MM.1S (cell line): ENCODE measurements at regions not wholly inside any gene's neighbourhood (a gene's known extent, or its start where the extent isn't known, plus 50 kb on each side); places are given as distances from the start of the nearest gene placed in this dataset.

ENCODE experiments used
- DNase-seq: peaks from one replicate; pipeline ENCODE4 v3.0.0-alpha.2; 2015
- H2AFZ ChIP-seq: fragments of 300-600 bp; sonication (generic); 2 replicates; pipeline ENCODE4 v1.6.0; 2016; ENCODE audit warnings: antibody characterized with exemption, low read length
- H3F3A ChIP-seq: fragments of 300-600 bp; sonication (generic); 2 replicates; pipeline ENCODE4 v1.6.1; 2016; ENCODE audit warnings: mild to moderate bottlenecking, antibody characterized with exemption, low read length, moderate library complexity, mixed read lengths; ENCODE audit not compliant: insufficient read depth
- H3K27ac ChIP-seq: fragments of 300-600 bp; sonication (generic); 2 replicates; pipeline ENCODE4 v1.5.1; 2016; ENCODE audit warnings: mild to moderate bottlenecking, low read length
- H3K27me3 ChIP-seq: fragments of 300-600 bp; sonication (generic); replicated peaks from 2 replicates; pipeline ENCODE4 v1.6.0; 2016; ENCODE audit warnings: low read length; ENCODE audit not compliant: insufficient read depth
- H3K36me3 ChIP-seq: fragments of 300-600 bp; sonication (generic); replicated peaks from 2 replicates; pipeline ENCODE4 v1.6.1; 2016; ENCODE audit warnings: mild to moderate bottlenecking, low read length, mixed read lengths; ENCODE audit not compliant: insufficient read depth
- H3K4me1 ChIP-seq: fragments of 300-600 bp; sonication (generic); 2 replicates; pipeline ENCODE4 v1.6.1; 2016; ENCODE audit warnings: low read length, mixed read lengths
- H3K4me2 ChIP-seq: fragments of 300-600 bp; sonication (generic); 2 replicates; pipeline ENCODE4 v1.6.0; 2016; ENCODE audit warnings: low read depth, low read length
- H3K4me3 ChIP-seq: fragments of 300-600 bp; sonication (generic); 2 replicates; pipeline ENCODE4 v1.5.1; 2016; ENCODE audit warnings: low read length, mixed read lengths
- H3K79me2 ChIP-seq: fragments of 300-600 bp; sonication (generic); 2 replicates; pipeline ENCODE4 v1.6.1; 2016; ENCODE audit warnings: mixed run types, low read length, mixed read lengths
- H3K9ac ChIP-seq: fragments of 300-600 bp; sonication (generic); 2 replicates; pipeline ENCODE4 v1.6.1; 2016; ENCODE audit warnings: low read length, mixed read lengths
- H3K9me2 ChIP-seq: fragments of 300-600 bp; sonication (generic); replicated peaks from 2 replicates; pipeline ENCODE4 v1.6.1; 2016; ENCODE audit warnings: mild to moderate bottlenecking, low read length, mixed read lengths; ENCODE audit not compliant: insufficient read depth
- H3K9me3 ChIP-seq: fragments of 300-600 bp; sonication (generic); replicated peaks from 2 replicates; pipeline ENCODE4 v1.6.1; 2016; ENCODE audit warnings: mild to moderate bottlenecking, low read length, mixed read lengths; ENCODE audit not compliant: insufficient read depth
- H4K20me1 ChIP-seq: fragments of 300-600 bp; sonication (generic); 2 replicates; pipeline ENCODE4 v1.6.1; 2016; ENCODE audit warnings: mild to moderate bottlenecking, low read length, moderate library complexity, mixed read lengths; ENCODE audit not compliant: insufficient read depth
- EZH2 ChIP-seq: fragments of 300-600 bp; sonication (generic); optimal IDR thresholded peaks from 2 replicates; pipeline ENCODE3; 2017; ENCODE audit warnings: low read depth, mild to moderate bottlenecking, antibody characterized with exemption, low read length, mixed read lengths
- EZH2phosphoT487 ChIP-seq: fragments of 300-600 bp; sonication (generic); IDR thresholded peaks from 2 replicates; pipeline ENCODE4 v1.6.1; 2018; ENCODE audit warnings: antibody characterized with exemption, low read length
- TF ChIP-seq, protein P1 (sequence below): fragments of 300-600 bp; sonication (generic); IDR thresholded peaks from 2 replicates; pipeline ENCODE4 v1.5.1; 2016; ENCODE audit warnings: antibody characterized with exemption, low read length, mixed read lengths

DNA sequence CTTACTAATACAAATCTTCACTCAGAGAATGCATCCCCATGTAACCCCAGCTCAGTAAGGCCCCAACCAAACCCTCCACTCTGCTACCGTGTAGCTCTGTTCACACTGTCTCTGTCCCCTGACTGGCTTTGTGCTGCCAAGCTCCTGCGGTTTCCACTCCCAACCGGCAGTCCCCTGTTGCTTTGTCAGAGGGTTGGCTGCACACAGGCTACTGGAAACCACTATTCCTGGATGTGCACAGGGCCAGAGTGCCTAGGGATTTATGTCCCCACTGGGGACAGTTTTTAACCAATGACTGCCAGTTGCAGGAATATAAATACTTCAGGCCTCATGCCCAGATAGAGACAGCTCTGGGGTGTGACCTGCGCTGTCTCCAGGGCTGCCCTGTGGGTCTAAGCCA is 157.1 kb upstream of the C16orf82 start:
- Histone ChIP-seq H2AFZ (no peak overlapping the region), H3K27me3 (no peaks in the 10 kb centered on the region), H3K27ac (no peak overlapping the region), H3K79me2 (no peaks in the 10 kb centered on the region), H3F3A (no peaks in the 10 kb centered on the region), H4K20me1 (no peaks in the 10 kb centered on the region), H3K4me3 (no peak overlapping the region), H3K9me3 (no peaks in the 10 kb centered on the region), H3K4me2 (no peak overlapping the region), H3K36me3 (no peaks in the 10 kb centered on the region), H3K4me1 (no peaks in the 10 kb centered on the region), H3K9ac (no peak overlapping the region), H3K9me2 (no peaks in the 10 kb centered on the region)
- TF ChIP-seq, protein P1, sequence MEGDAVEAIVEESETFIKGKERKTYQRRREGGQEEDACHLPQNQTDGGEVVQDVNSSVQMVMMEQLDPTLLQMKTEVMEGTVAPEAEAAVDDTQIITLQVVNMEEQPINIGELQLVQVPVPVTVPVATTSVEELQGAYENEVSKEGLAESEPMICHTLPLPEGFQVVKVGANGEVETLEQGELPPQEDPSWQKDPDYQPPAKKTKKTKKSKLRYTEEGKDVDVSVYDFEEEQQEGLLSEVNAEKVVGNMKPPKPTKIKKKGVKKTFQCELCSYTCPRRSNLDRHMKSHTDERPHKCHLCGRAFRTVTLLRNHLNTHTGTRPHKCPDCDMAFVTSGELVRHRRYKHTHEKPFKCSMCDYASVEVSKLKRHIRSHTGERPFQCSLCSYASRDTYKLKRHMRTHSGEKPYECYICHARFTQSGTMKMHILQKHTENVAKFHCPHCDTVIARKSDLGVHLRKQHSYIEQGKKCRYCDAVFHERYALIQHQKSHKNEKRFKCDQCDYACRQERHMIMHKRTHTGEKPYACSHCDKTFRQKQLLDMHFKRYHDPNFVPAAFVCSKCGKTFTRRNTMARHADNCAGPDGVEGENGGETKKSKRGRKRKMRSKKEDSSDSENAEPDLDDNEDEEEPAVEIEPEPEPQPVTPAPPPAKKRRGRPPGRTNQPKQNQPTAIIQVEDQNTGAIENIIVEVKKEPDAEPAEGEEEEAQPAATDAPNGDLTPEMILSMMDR = no peak
- TF ChIP-seq EZH2 (no peak), EZH2phosphoT487 (no peak)
- no peak for DNase-seq

DNA sequence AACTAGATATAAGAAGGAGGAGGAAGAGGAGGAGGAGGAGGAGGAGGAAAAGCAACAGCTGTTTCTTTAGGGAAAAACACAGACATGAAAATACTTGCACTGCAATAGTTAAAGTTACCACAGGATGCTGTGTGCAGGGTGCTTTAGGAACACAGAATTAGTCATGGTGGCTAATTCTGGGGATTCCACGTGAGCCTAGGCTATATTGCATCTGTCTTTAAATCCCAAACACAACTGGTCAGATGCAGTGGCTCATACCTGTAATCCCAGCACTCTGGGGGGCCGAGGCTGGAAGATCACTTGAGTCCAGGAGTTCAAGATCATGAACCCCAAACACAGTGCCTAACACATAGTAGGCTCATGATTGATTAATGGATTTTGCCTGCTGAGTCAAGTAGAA is 155.3 kb upstream of the C16orf82 start:
- Histone ChIP-seq H3K4me1 (no peaks in the 10 kb centered on the region), H3K27me3 (no peaks in the 10 kb centered on the region), H3K4me3 (no peak overlapping the region), H3K9ac (no peak overlapping the region), H3K9me2 (no peaks in the 10 kb centered on the region), H3K79me2 (no peaks in the 10 kb centered on the region), H3K36me3 (no peaks in the 10 kb centered on the region), H2AFZ (no peak overlapping the region), H3K9me3 (no peaks in the 10 kb centered on the region), H3K27ac (no peak overlapping the region), H4K20me1 (no peaks in the 10 kb centered on the region), H3F3A (no peaks in the 10 kb centered on the region), H3K4me2 (no peak overlapping the region)
- TF ChIP-seq EZH2phosphoT487 (no peak), EZH2 (no peak)
- TF ChIP-seq, protein P1 = no peak
- DNase-seq = no peak

DNA sequence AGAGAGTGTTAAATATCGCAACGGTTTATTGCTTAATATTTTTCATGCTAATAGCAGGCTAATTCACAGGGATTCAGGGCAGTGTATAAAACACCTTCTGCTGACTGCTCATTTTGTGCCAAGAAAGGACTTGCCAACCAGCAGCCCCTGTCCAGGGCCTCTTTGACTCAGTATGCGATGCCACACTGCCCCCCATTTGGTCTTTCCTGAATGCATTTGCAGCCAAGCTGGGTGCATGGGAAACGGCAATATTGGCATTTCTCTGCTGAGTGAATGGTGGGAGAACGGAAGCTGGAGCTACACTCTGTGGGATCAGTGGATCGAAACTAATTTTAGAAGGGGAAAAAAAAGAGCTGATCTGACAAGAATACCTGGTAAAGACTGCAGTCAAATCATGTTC is 152.9 kb upstream of the C16orf82 start:
- Histone ChIP-seq H3K27ac (no peak overlapping the region), H3K4me2 (no peak overlapping the region), H3K9ac (no peak overlapping the region), H3K9me2 (no peaks in the 10 kb centered on the region), H3K27me3 (no peaks in the 10 kb centered on the region), H3K9me3 (no peaks in the 10 kb centered on the region), H3K79me2 (no peaks in the 10 kb centered on the region), H3K4me3 (no peak overlapping the region), H3K4me1 (no peaks in the 10 kb centered on the region), H2AFZ (no peak overlapping the region), H3F3A (no peaks in the 10 kb centered on the region), H4K20me1 (no peaks in the 10 kb centered on the region), H3K36me3 (no peaks in the 10 kb centered on the region)
- DNase-seq = no peak
- TF ChIP-seq EZH2 (no peak), EZH2phosphoT487 (no peak)
- TF ChIP-seq, protein P1 = no peak
